A549 (cell line): ENCODE measurements at regions not wholly inside any gene's neighbourhood (a gene's known extent, or its start where the extent isn't known, plus 50 kb on each side); places are given as distances from the start of the nearest gene placed in this dataset.

ENCODE experiments used
- BCL3 ChIP-seq: fragments of >200 bp; sonication (Bioruptor Twin); formaldehyde crosslinking; IDR thresholded peaks from 3 replicates; pipeline ENCODE4 v1.6.1; 2016
- EP300 ChIP-seq, 2 experiments: fragments of >200 bp; sonication (Bioruptor Twin); formaldehyde crosslinking; IDR thresholded peaks; 2 replicates in 1 of 2; 3 replicates in 1 of 2; pipeline ENCODE4 v1.6.1; 2016 to 2017
- PHF8 ChIP-seq: fragments of 200-600 bp; sonication (generic); IDR thresholded peaks from 2 replicates; pipeline ENCODE4 v1.6.1; 2016; ENCODE audit warnings: low read depth, mild to moderate bottlenecking, antibody characterized with exemption, moderate library complexity, borderline replicate concordance
- POLR2A ChIP-seq: IDR thresholded peaks from 2 replicates; pipeline ENCODE4 v1.6.1; 2012; ENCODE audit warnings: mild to moderate bottlenecking, low read length
- RAD21 ChIP-seq, 2 experiments: fragments of >200 bp in 1 of 2; sonication (Bioruptor Twin) in 1 of 2; formaldehyde crosslinking in 1 of 2; IDR thresholded peaks in 1 of 2; conservative IDR thresholded peaks in 1 of 2; 2 replicates in 1 of 2; 3 replicates in 1 of 2; pipeline ENCODE4 v1.6.1; 2012 to 2018; ENCODE audit warnings: inconsistent platforms in 1 of 2
- REST ChIP-seq: fragments of 200-600 bp; sonication (generic); IDR thresholded peaks from 2 replicates; pipeline ENCODE4 v1.6.1; 2016; ENCODE audit warnings: antibody characterized with exemption, mild to moderate bottlenecking, moderate library complexity
- RNF2 ChIP-seq: fragments of 200-600 bp; sonication (generic); IDR thresholded peaks from 2 replicates; pipeline ENCODE4 v1.6.1; 2016; ENCODE audit warnings: low read depth, mild to moderate bottlenecking, antibody characterized with exemption, moderate library complexity, borderline replicate concordance
- SMC3 ChIP-seq: fragments of >200 bp; sonication (Bioruptor Twin); formaldehyde crosslinking; IDR thresholded peaks from 3 replicates; pipeline ENCODE4 v1.6.1; 2018; ENCODE audit warnings: inconsistent platforms
- TF ChIP-seq, protein P1 (sequence below): fragments of >200 bp; sonication (Bioruptor Twin); formaldehyde crosslinking; IDR thresholded peaks from 3 replicates; pipeline ENCODE4 v1.5.1; 2016

DNA sequence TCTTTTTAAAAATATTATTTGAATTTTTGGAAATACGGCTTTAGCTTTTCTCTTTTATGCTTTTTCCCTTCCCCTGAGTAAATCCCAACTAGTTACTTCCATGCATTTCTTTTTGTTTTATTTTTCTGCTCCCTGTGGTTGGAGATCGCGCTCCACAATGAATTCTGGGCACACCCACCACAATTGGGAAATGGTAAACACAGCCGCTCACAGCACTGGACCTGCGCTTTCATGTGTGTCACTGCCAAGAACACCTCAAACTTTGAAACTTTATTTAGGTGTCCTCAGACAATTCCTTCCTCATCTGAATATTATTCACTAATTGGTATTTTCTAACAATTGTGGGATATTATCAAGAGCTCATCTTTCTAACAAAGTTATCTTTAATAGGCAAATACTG lies 82.8 kb upstream of the TMEM18 start:
- TF ChIP-seq SMC3 (no peak), EP300 (IDR thresholded peaks at IDR 0.05) (no peak), BCL3 (no peak), REST (no peak), RAD21 (conservative IDR thresholded peaks at IDR 0.05 in 1 of 2, IDR thresholded peaks at IDR 0.05 in 1 of 2) (no peak), RNF2 (no peak), POLR2A (no peak), PHF8 (no peak)
- TF ChIP-seq, protein P1, sequence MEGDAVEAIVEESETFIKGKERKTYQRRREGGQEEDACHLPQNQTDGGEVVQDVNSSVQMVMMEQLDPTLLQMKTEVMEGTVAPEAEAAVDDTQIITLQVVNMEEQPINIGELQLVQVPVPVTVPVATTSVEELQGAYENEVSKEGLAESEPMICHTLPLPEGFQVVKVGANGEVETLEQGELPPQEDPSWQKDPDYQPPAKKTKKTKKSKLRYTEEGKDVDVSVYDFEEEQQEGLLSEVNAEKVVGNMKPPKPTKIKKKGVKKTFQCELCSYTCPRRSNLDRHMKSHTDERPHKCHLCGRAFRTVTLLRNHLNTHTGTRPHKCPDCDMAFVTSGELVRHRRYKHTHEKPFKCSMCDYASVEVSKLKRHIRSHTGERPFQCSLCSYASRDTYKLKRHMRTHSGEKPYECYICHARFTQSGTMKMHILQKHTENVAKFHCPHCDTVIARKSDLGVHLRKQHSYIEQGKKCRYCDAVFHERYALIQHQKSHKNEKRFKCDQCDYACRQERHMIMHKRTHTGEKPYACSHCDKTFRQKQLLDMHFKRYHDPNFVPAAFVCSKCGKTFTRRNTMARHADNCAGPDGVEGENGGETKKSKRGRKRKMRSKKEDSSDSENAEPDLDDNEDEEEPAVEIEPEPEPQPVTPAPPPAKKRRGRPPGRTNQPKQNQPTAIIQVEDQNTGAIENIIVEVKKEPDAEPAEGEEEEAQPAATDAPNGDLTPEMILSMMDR: no peak
